Endodermal cell (in vitro differentiated cells): ENCODE measurements at regions not wholly inside any gene's neighbourhood (a gene's known extent, or its start where the extent isn't known, plus 50 kb on each side); places are given as distances from the start of the nearest gene placed in this dataset.

ENCODE experiments used
- DNase-seq: peaks from one replicate; pipeline ENCODE4 v3.0.0-alpha.2; 2017
- H3K27ac ChIP-seq: 2 replicates; pipeline ENCODE4 v1.5.1; 2013; ENCODE audit warnings: mild to moderate bottlenecking, low read depth, low read length, moderate library complexity
- H3K27me3 ChIP-seq: 2 replicates; pipeline ENCODE4 v1.6.1; 2013; ENCODE audit warnings: mild to moderate bottlenecking, low read length, moderate library complexity; ENCODE audit not compliant: insufficient read depth, control insufficient read depth, poor library complexity, severe bottlenecking
- H3K36me3 ChIP-seq: 2 replicates; pipeline ENCODE4 v1.7.0; 2013; ENCODE audit warnings: mild to moderate bottlenecking, low read length, moderate library complexity; ENCODE audit not compliant: control insufficient read depth, insufficient read depth
- H3K4me1 ChIP-seq: one replicate; pipeline ENCODE4 v1.7.0; 2013; ENCODE audit warnings: low read length; ENCODE audit not compliant: control insufficient read depth, insufficient read depth
- H3K4me3 ChIP-seq: 2 replicates; pipeline ENCODE4 v1.5.1; 2013; ENCODE audit warnings: mild to moderate bottlenecking, low read length, moderate library complexity
- H3K9ac ChIP-seq: 2 replicates; pipeline ENCODE4 v1.6.1; 2013; ENCODE audit warnings: mild to moderate bottlenecking, low read length, moderate library complexity; ENCODE audit not compliant: poor library complexity, severe bottlenecking; ENCODE audit errors: extremely low read depth
- H3K9me3 ChIP-seq: 2 replicates; pipeline ENCODE4 v1.6.1; 2013; ENCODE audit warnings: mild to moderate bottlenecking, low read length, moderate library complexity; ENCODE audit not compliant: control insufficient read depth
- H3K27ac Mint-ChIP-seq: 2 replicates; pipeline ENCODE4 v1.8.0; 2020; ENCODE audit warnings: mixed read lengths
- H3K27me3 Mint-ChIP-seq: 2 replicates; pipeline ENCODE4 v1.8.0; 2021; ENCODE audit warnings: mild to moderate bottlenecking, mixed read lengths; ENCODE audit not compliant: insufficient read depth
- H3K36me3 Mint-ChIP-seq: 2 replicates; pipeline ENCODE4 v1.8.0; 2020; ENCODE audit warnings: low read depth, mixed read lengths
- H3K4me1 Mint-ChIP-seq: 2 replicates; pipeline ENCODE4 v1.8.0; 2020; ENCODE audit warnings: mixed read lengths
- H3K4me3 Mint-ChIP-seq: 2 replicates; pipeline ENCODE4 v1.8.0; 2020; ENCODE audit warnings: mild to moderate bottlenecking, moderate library complexity, mixed read lengths
- H3K9me3 Mint-ChIP-seq: 2 replicates; pipeline ENCODE4 v1.8.0; 2020; ENCODE audit warnings: mild to moderate bottlenecking, mixed read lengths
- WGBS, 2 experiments: methylation state at CpG; one replicate each; pipeline versions ENCODE4 v1.1.5 to v1.1.7; 2013; ENCODE audit warnings: missing lambda C conversion rate in 2 of 2, mixed read lengths in 1 of 2; ENCODE audit not compliant: insufficient coverage in 1 of 2, insufficient read length in 1 of 2; 5-methylcytosine and 5-hydroxymethylcytosine counted together
- TF ChIP-seq, protein P1 (sequence below): fragments of 200-600 bp; sonication (generic); conservative IDR thresholded peaks from 2 replicates; pipeline ENCODE4 v1.5.0; 2021; ENCODE audit warnings: antibody characterized with exemption, mild to moderate bottlenecking

DNA sequence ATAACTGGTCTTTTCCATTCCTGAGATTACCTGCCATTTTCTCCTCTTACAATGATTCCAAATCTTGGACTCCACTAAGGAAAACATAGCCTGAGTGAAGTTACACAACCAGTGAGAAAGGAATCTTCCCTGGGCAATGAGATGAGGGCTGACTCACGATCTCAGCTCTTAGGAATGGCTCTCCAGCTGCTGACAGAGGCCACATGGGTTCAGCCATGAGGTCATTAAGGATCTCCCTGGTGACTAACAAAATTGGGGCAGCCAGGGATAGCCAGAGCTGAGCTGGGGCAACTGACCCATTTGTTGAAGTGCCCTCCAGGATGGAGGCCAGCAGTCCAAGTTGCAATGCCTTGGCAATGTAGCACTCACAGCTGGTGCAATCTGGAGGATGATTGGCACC lies 78.7 kb upstream of the MKLN1 start:
- H3K4me1 Mint-ChIP-seq: no peaks in the 10 kb centered on the region
- H3K4me3 ChIP-seq: no peak overlapping the region
- peaks cover 14% of the 10 kb centered on the region for H3K9me3 Mint-ChIP-seq
- WGBS, 2 experiments: 80 to 84% methylated on average over 1 of the region's 1 CpG
- H3K27me3 Mint-ChIP-seq: no peaks in the 10 kb centered on the region
- no peak overlapping the region for H3K4me3 Mint-ChIP-seq
- H3K27ac ChIP-seq: no peak overlapping the region
- no peak overlapping the region for H3K27ac Mint-ChIP-seq
- H3K36me3 Mint-ChIP-seq: no peaks in the 10 kb centered on the region
- peak; percentile 63 for DNase-seq
- H3K9me3 ChIP-seq: peaks cover 7% of the 10 kb centered on the region
- H3K9ac ChIP-seq: no peak overlapping the region
- no peaks in the 10 kb centered on the region for H3K36me3 ChIP-seq
- TF ChIP-seq, protein P1, sequence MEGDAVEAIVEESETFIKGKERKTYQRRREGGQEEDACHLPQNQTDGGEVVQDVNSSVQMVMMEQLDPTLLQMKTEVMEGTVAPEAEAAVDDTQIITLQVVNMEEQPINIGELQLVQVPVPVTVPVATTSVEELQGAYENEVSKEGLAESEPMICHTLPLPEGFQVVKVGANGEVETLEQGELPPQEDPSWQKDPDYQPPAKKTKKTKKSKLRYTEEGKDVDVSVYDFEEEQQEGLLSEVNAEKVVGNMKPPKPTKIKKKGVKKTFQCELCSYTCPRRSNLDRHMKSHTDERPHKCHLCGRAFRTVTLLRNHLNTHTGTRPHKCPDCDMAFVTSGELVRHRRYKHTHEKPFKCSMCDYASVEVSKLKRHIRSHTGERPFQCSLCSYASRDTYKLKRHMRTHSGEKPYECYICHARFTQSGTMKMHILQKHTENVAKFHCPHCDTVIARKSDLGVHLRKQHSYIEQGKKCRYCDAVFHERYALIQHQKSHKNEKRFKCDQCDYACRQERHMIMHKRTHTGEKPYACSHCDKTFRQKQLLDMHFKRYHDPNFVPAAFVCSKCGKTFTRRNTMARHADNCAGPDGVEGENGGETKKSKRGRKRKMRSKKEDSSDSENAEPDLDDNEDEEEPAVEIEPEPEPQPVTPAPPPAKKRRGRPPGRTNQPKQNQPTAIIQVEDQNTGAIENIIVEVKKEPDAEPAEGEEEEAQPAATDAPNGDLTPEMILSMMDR: no peak
- H3K27me3 ChIP-seq: no peaks in the 10 kb centered on the region
- H3K4me1 ChIP-seq: no peaks in the 10 kb centered on the region

- Histone ChIP-seq H3K27me3 (no peaks in the 10 kb centered on the region), H3K36me3 (no peaks in the 10 kb centered on the region), H3K9ac (no peak overlapping the region), H3K9me3 (peaks cover 12% of the 10 kb centered on the region), H3K4me1 (no peaks in the 10 kb centered on the region), H3K4me3 (no peak overlapping the region), H3K27ac (no peak overlapping the region)
- Mint-ChIP-seq H3K9me3 (peaks cover 19% of the 10 kb centered on the region), H3K4me3 (no peak overlapping the region), H3K27ac (no peak overlapping the region), H3K36me3 (peaks cover under 1% of the 10 kb centered on the region), H3K27me3 (no peaks in the 10 kb centered on the region), H3K4me1 (no peaks in the 10 kb centered on the region)
- TF ChIP-seq, protein P1: no peak
- WGBS, 2 experiments: 74 to 95% methylated on average over 2 to 3 of the region's 3 CpGs
- no peak for DNase-seq
Measured at GRCh38 chr7:131249483-131249882, 78.2 kb upstream of the MKLN1 start.

GRCh38 chr7:131250331-131250730 lies 77.3 kb upstream of the MKLN1 start:
- Histone ChIP-seq H3K27me3 (no peaks in the 10 kb centered on the region), H3K36me3 (no peaks in the 10 kb centered on the region), H3K9me3 (peaks cover 19% of the 10 kb centered on the region), H3K4me3 (no peak overlapping the region), H3K9ac (no peak overlapping the region), H3K27ac (no peak overlapping the region), H3K4me1 (no peaks in the 10 kb centered on the region)
- no peak overlapping the region for H3K4me3 Mint-ChIP-seq
- peaks cover 27% of the 10 kb centered on the region for H3K9me3 Mint-ChIP-seq
- no peak overlapping the region for H3K27ac Mint-ChIP-seq
- peaks cover 2% of the 10 kb centered on the region for H3K36me3 Mint-ChIP-seq
- TF ChIP-seq, protein P1: no peak
- no peaks in the 10 kb centered on the region for H3K4me1 Mint-ChIP-seq
- no peak for DNase-seq
- no peaks in the 10 kb centered on the region for H3K27me3 Mint-ChIP-seq
- 85% methylated on average over 4 of the region's 4 CpGs for WGBS, 2 experiments
